ENCODE measurements at regions not wholly inside any gene's neighbourhood (a gene's known extent, or its start where the extent isn't known, plus 50 kb on each side); places are given as distances from the start of the nearest gene placed in this dataset.

DNA sequence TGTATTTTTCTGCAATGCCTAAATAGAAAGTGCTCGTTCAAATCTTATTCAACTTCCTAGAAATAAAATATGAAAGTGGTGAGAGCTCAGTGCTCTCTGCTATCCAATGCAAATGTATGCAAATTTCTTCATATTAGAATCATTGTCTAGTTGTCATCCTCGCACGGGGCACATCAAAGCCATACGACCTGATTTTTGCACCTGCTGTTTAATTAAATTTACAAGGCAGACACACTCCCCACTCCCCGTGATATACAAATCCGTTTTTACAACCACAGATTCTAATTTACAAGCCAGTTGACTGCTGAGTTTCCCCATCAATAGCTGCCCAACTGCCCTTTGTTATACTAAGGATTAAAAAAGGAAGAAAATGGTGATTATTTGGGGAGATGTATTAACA, 284.6 kb downstream of the RNF144A start:
- TF ChIP-seq, protein P1, sequence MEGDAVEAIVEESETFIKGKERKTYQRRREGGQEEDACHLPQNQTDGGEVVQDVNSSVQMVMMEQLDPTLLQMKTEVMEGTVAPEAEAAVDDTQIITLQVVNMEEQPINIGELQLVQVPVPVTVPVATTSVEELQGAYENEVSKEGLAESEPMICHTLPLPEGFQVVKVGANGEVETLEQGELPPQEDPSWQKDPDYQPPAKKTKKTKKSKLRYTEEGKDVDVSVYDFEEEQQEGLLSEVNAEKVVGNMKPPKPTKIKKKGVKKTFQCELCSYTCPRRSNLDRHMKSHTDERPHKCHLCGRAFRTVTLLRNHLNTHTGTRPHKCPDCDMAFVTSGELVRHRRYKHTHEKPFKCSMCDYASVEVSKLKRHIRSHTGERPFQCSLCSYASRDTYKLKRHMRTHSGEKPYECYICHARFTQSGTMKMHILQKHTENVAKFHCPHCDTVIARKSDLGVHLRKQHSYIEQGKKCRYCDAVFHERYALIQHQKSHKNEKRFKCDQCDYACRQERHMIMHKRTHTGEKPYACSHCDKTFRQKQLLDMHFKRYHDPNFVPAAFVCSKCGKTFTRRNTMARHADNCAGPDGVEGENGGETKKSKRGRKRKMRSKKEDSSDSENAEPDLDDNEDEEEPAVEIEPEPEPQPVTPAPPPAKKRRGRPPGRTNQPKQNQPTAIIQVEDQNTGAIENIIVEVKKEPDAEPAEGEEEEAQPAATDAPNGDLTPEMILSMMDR (IDR thresholded peaks at IDR 0.05): no peak
- no peak for TF ChIP-seq POLR2A (IDR thresholded peaks at IDR 0.05)
